GM13977 (cell line): ENCODE measurements at regions not wholly inside any gene's neighbourhood (a gene's known extent, or its start where the extent isn't known, plus 50 kb on each side); places are given as distances from the start of the nearest gene placed in this dataset.

Experiments
- DNase-seq: peaks from one replicate; pipeline ENCODE4 v3.0.0; 2012; ENCODE audit warnings: low spot score
- CTCF ChIP-seq: IDR thresholded peaks from 2 replicates; pipeline ENCODE4 v1.5.1; 2012; ENCODE audit warnings: mild to moderate bottlenecking, control low read depth; ENCODE audit not compliant: insufficient read depth; ENCODE audit errors: extremely low read depth, missing control alignments
- in situ Hi-C: fragments of 300-500 bp; cut with MboI; formaldehyde crosslinking; loops from one replicate; pipeline ENCODE4 v1.12.0; 2022; ENCODE audit warnings: low sequenced_read_pairs, low pct_unique_long_range_greater_than_20kb, mixed read lengths, inconsistent platforms; ENCODE audit not compliant: unreplicated experiment

- DNase-seq, result no peak
- no peak for TF ChIP-seq CTCF
- in situ Hi-C loops, result no loop called here
Observed at GRCh38 chr9:110086537-110086936, 121.4 kb downstream of the C9orf152 start.

GRCh38 chr9:110087605-110088004 lies 120.4 kb downstream of the C9orf152 start:
- in situ Hi-C loops, result no loop called here
- TF ChIP-seq CTCF, result no peak
- DNase-seq, result no peak

- in situ Hi-C loops, result no loop called here
- TF ChIP-seq CTCF, result no peak
- no peak for DNase-seq
Observed at GRCh38 chr9:110088099-110088498, 119.9 kb downstream of the C9orf152 start.

- in situ Hi-C loops, result no loop called here
- no peak for TF ChIP-seq CTCF
- DNase-seq, result no peak
Observed at GRCh38 chr9:110089681-110090370, 118.1 kb downstream of the C9orf152 start.

GRCh38 chr9:110092792-110093191 lies 115.2 kb downstream of the C9orf152 start:
- TF ChIP-seq CTCF, result no peak
- DNase-seq, result no peak
- in situ Hi-C loops, result no loop called here

- no peak for TF ChIP-seq CTCF
- DNase-seq, result no peak
- in situ Hi-C loops, result no loop called here
Observed at GRCh38 chr9:110093417-110093816, 114.5 kb downstream of the C9orf152 start.
